Adrenal gland (tissue), 5 donors: ENCODE measurements at regions not wholly inside any gene's neighbourhood (a gene's known extent, or its start where the extent isn't known, plus 50 kb on each side); places are given as distances from the start of the nearest gene placed in this dataset.
"Not testable (repeated sequence)": the region's sequence is repeated elsewhere in the genome, so short reads cannot be mapped to it uniquely, and the experiment has no call there.

ENCODE experiments used
- POLR2A ChIP-seq, 2 donors: fragments of 450-650 bp; IDR thresholded peaks; one replicate each; pipeline ENCODE4 v1.6.1; 2017; ENCODE audit warnings: antibody characterized with exemption in 2 of 2, mild to moderate bottlenecking in 2 of 2, moderate library complexity in 1 of 2
- TF ChIP-seq, protein P1 (sequence below), 6 experiments: fragments of 450-650 bp in 4 of 6; fragments of 200-600 bp in 2 of 6; sonication (generic) in 1 of 6; IDR thresholded peaks; 1 replicate in 5 of 6; 2 replicates in 1 of 6; pipeline versions ENCODE4 v1.5.1 to v1.8.0; 2016 to 2021; ENCODE audit warnings: antibody characterized with exemption in 6 of 6, mild to moderate bottlenecking in 2 of 6, moderate library complexity in 1 of 6
- donor health status: DM: no; HTN: no; CAD: no.

DNA sequence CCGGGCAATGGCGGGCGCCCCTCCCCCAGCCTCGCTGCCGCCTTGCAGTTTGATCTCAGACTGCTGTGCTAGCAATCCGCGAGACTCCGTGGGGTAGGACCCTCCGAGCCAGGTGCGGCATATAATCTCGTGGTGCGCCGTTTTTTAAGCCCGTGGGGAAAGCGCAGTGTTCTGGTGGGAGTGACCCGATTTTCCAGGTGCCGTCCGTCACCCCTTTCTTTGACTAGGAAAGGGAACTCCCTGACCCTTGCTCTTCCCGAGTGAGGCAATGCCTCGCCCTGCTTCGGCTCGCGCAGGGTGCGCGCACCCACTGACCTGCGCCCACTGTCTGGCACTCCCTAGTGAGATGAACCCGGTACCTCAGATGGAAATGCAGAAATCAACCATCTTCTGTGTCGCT lies 171.9 kb downstream of the GALR1 start:
- TF ChIP-seq, protein P1, sequence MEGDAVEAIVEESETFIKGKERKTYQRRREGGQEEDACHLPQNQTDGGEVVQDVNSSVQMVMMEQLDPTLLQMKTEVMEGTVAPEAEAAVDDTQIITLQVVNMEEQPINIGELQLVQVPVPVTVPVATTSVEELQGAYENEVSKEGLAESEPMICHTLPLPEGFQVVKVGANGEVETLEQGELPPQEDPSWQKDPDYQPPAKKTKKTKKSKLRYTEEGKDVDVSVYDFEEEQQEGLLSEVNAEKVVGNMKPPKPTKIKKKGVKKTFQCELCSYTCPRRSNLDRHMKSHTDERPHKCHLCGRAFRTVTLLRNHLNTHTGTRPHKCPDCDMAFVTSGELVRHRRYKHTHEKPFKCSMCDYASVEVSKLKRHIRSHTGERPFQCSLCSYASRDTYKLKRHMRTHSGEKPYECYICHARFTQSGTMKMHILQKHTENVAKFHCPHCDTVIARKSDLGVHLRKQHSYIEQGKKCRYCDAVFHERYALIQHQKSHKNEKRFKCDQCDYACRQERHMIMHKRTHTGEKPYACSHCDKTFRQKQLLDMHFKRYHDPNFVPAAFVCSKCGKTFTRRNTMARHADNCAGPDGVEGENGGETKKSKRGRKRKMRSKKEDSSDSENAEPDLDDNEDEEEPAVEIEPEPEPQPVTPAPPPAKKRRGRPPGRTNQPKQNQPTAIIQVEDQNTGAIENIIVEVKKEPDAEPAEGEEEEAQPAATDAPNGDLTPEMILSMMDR (IDR thresholded peaks at IDR 0.05) = not testable (repeated sequence)
- not testable (repeated sequence) for TF ChIP-seq POLR2A (IDR thresholded peaks at IDR 0.05)
